Kidney (tissue), 13 donors: ENCODE measurements at regions not wholly inside any gene's neighbourhood (a gene's known extent, or its start where the extent isn't known, plus 50 kb on each side); places are given as distances from the start of the nearest gene placed in this dataset.
"Not testable (repeated sequence)": the region's sequence is repeated elsewhere in the genome, so short reads cannot be mapped to it uniquely, and the experiment has no call there.

Experiments
- DNase-seq, 5 donors: peaks; one replicate each; pipeline ENCODE4 v3.0.0-alpha.2; 2013 to 2020
- FAIRE-seq: peaks from 2 replicates; lab custom pipeline; 2012; peaks lifted over from hg19 to GRCh38; lab: Jason Lieb, UNC
- H3K27ac ChIP-seq, 2 donors: one replicate each; pipeline ENCODE4 v1.7.0; 2013; ENCODE audit warnings: low read depth in 2 of 2, low read length in 2 of 2, inconsistent platforms in 1 of 2
- H3K27me3 ChIP-seq: one replicate; pipeline ENCODE4 v1.7.1; 2013; ENCODE audit warnings: low read length, inconsistent platforms; ENCODE audit not compliant: control insufficient read depth, insufficient read depth
- H3K36me3 ChIP-seq, 3 donors: one replicate each; pipeline versions ENCODE4 v1.7.0 to v1.7.1; 2013; ENCODE audit warnings: low read length in 3 of 3, control low read depth in 1 of 3, inconsistent platforms in 1 of 3; ENCODE audit not compliant: insufficient read depth in 3 of 3, control insufficient read depth in 2 of 3
- H3K4me1 ChIP-seq, 3 donors: one replicate each; pipeline versions ENCODE4 v1.7.0 to v1.7.1; 2013; ENCODE audit warnings: low read length in 3 of 3, inconsistent platforms in 1 of 3, low read depth in 1 of 3; ENCODE audit not compliant: control insufficient read depth in 2 of 3, insufficient read depth in 2 of 3
- H3K4me3 ChIP-seq, 3 donors: one replicate each; pipeline versions ENCODE4 v1.7.0 to v1.8.1; 2013; ENCODE audit warnings: low read length in 3 of 3, control low read depth in 1 of 3, inconsistent platforms in 1 of 3
- H3K9ac ChIP-seq, 3 donors: one replicate each; pipeline versions ENCODE4 v1.7.0 to v1.7.1; 2013; ENCODE audit warnings: low read length in 3 of 3, control low read depth in 1 of 3, inconsistent platforms in 1 of 3
- H3K9me3 ChIP-seq, 3 donors: one replicate each; pipeline versions ENCODE4 v1.7.0 to v1.7.1; 2013; ENCODE audit warnings: low read length in 3 of 3, control low read depth in 1 of 3, inconsistent platforms in 1 of 3; ENCODE audit not compliant: control insufficient read depth in 2 of 3, insufficient read depth in 1 of 3
- CTCF ChIP-seq: IDR thresholded peaks from 3 replicates; pipeline ENCODE4 v1.5.1; 2012; ENCODE audit warnings: mild to moderate bottlenecking, moderate library complexity, borderline replicate concordance; ENCODE audit not compliant: insufficient read depth; ENCODE audit errors: extremely low read depth
- intact Hi-C: fragments of 100-400 bp; cut with DNase I; formaldehyde crosslinking; loops from one replicate; pipeline ENCODE4 v1.11.1; 2022
- donor health status: control.
- donor health status: control.
- donor health status: control.
- donor health status: control.
- donor health status: control.
- donor health status: DM: yes; HTN: yes; CAD: no.
- donor health status: Normal renal cell carcinoma (clear cell type).

GRCh38 chr13:70516226-70516625 lies 408.0 kb upstream of the KLHL1 start:
- no peaks in the 10 kb centered on the region for H3K4me1 ChIP-seq
- no peak overlapping the region for H3K27ac ChIP-seq
- intact Hi-C loops, result no loop called here
- TF ChIP-seq CTCF, result no peak
- no peak for DNase-seq
- no peak overlapping the region for H3K9ac ChIP-seq
- no peaks in the 10 kb centered on the region for H3K27me3 ChIP-seq
- no peak for FAIRE-seq
- H3K36me3 ChIP-seq, result no peaks in the 10 kb centered on the region
- no peaks in the 10 kb centered on the region for H3K9me3 ChIP-seq
- no peak overlapping the region for H3K4me3 ChIP-seq

- DNase-seq, result peak in 1 of 5 donors; percentile 74
- H3K27me3 ChIP-seq, intact Hi-C loops, H3K27ac ChIP-seq, FAIRE-seq, H3K9ac ChIP-seq, H3K4me3 ChIP-seq, H3K36me3 ChIP-seq, H3K4me1 ChIP-seq, H3K9me3 ChIP-seq: not testable (repeated sequence)
Observed at GRCh38 chr13:70511861-70512417, 403.7 kb upstream of the KLHL1 start.

DNA sequence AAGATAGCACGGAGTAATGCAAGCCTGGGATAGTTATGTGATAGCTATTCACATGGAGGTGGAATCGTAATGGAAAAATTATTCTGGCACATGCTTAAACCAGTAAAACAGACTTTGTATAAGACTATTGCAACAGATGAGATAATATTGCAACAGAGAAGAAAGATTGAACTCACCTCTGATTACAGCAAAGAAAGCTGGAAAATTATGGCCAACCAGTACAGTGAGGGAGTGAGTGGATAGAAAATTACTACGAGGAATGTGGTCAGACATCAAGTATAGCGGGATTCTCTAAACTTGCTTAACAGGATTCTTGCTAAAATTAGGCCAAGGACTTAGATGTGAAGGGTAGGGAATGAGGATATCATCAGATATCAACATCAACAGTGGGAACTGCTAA lies 397.6 kb upstream of the KLHL1 start:
- no peaks in the 10 kb centered on the region for H3K9me3 ChIP-seq
- no peak for TF ChIP-seq CTCF
- no peak overlapping the region for H3K9ac ChIP-seq
- H3K4me3 ChIP-seq, result no peak overlapping the region
- H3K36me3 ChIP-seq, result no peaks in the 10 kb centered on the region
- H3K27me3 ChIP-seq, result no peaks in the 10 kb centered on the region
- intact Hi-C loops, result no loop called here
- DNase-seq, result no peak
- no peak overlapping the region for H3K27ac ChIP-seq
- no peaks in the 10 kb centered on the region for H3K4me1 ChIP-seq
- FAIRE-seq, result no peak

DNA sequence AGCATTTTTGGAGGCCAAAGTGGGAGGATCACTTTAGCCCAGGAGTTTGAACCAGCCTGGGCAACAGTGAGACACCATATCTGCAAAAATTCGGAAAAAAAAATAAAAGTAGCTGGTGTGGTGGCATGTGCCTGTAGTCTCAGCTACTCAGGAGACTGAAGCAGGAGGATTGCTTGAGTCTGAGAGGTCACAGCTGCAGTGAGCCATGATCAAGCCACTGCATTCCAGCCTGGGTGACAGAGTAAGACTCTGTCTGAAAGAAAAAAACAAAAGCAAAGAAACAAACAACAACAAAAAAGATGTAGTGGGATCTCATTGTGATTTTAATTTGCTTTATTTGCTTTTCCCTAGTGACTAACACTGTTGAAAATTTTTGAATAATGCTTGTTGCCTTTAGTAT lies 394.7 kb upstream of the KLHL1 start:
- FAIRE-seq (no peak), DNase-seq (no peak)
- intact Hi-C loops, result no loop called here
- Histone ChIP-seq H3K36me3 (no peaks in the 10 kb centered on the region), H3K27me3 (no peaks in the 10 kb centered on the region), H3K4me1 (no peaks in the 10 kb centered on the region), H3K9ac (no peak overlapping the region), H3K9me3 (no peaks in the 10 kb centered on the region), H3K4me3 (no peak overlapping the region), H3K27ac (no peak overlapping the region)
- no peak for TF ChIP-seq CTCF
